Brain pericyte (primary cell): ENCODE measurements at regions not wholly inside any gene's neighbourhood (a gene's known extent, or its start where the extent isn't known, plus 50 kb on each side); places are given as distances from the start of the nearest gene placed in this dataset.
"Not testable (repeated sequence)": the region's sequence is repeated elsewhere in the genome, so short reads cannot be mapped to it uniquely, and the experiment has no call there.

ENCODE experiments used
- DNase-seq: peaks from one replicate; pipeline ENCODE4 v3.0.0-alpha.2; 2012; ENCODE audit warnings: low read depth, low spot score

GRCh38 chr3:33919312-33920120 is 121.1 kb downstream of the PDCD6IP start:
- no peak for DNase-seq

- no peak for DNase-seq
Measured at GRCh38 chr3:33920511-33920910, 122.1 kb downstream of the PDCD6IP start.

- no peak for DNase-seq
Measured at GRCh38 chr3:33921608-33922007, 123.2 kb downstream of the PDCD6IP start.

DNA sequence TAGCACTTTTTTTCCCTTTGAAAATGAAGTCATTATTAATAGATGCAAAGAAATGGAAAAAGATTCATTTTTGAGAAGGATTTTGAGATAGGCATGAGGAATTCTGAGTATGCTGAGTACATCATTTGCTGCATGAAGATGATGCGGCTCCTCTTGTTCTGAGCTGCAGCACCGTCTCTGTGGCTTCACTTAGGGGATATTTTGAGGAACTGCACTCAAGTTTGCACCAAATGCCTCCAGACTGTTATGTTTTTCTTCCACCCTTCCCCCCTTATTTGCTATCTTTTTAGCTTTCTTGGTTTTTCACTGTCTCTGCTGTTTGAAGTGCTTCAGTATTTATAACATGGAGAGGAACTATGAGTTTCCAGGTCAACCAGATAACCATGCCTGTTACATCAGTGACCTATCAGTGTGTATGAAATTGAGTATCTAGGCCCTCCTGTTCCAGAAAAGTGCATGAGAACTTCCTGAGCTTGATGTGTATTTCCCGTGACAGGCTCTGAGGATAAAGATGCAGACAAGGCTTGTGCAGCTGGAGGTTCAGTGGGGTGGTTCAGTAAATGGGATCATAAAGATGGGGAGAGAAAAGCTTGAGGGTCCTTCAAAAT is 128.7 kb downstream of the PDCD6IP start:
- no peak for DNase-seq

GRCh38 chr3:33929813-33930212 is 131.4 kb downstream of the PDCD6IP start:
- DNase-seq = no peak

GRCh38 chr3:33931512-33931911 is 133.1 kb downstream of the PDCD6IP start:
- no peak for DNase-seq

DNA sequence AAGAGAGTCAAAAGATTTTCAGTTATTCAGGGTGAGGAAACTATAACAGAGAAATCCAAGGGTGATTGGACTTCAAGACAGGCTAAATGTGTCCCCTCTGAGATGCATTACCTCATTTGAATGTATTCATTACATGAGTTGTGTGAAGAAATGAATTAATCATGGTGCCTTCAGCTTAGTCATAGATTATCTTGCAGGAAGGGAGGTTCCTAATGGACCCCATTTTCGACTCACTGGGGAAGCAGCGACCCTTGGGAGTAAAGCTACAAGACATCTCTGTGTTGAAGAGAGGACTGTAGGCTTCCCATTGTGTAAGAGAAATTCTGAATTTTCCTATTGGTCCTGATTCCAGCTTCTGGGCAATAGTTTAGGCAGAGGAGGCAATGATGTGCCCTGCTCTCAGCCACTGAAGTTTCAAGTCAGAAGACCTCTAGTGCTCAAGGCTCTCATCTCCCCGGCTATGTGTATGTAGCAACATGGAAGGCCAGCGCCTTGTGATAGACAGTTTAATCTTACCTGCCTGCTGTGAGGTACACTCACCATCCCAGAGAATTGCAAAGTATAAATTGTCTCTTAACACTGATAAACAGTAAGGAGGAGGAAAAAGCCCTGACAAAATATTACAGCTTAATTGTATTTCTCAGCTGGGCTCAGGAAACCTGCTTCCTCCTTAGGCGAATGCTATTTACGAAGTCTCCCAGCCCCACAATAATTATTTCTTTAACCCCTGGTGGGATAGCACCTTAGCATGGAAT is 133.8 kb downstream of the PDCD6IP start:
- no peak for DNase-seq

DNA sequence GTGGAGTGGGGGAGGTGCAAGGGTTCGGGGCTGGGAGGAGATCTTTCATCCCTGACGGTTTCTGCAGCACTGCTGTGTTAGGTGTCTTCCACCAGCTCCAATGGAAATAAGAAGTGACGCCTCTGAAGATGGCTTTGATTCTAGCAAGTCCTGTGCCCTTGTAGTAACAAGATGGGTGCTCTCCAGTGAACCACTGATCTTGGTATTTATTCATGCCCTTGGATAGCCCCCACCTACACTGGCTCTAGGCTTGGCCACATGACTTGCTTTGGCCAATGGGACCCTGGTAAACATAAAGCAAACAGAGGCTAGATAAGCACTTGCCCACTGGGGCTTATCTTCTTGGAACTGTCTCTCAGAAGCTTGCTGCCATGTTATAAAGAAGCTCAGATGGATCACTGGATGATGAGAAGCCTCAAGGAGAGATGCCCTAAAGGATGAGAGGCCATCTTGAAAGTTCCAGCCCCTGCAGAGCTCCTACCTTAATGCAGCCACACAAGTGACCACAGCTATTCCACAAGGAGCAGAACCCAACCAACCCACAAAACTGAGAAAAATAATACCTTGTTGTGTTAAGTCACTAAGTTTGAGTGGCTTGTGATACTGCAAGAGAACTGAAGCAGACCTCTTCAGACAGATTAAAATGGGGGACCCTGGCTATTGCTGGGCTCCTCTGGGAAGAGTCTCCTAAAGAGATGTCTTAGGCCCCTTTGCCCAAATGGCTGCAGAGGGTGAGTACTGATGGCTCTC is 137.9 kb downstream of the PDCD6IP start:
- no peak for DNase-seq

- DNase-seq = no peak
Measured at GRCh38 chr3:33936921-33937525, 138.6 kb downstream of the PDCD6IP start.

GRCh38 chr3:33937628-33938027 is 139.2 kb downstream of the PDCD6IP start:
- DNase-seq = no peak

- no peak for DNase-seq
Measured at GRCh38 chr3:33940149-33940548, 141.7 kb downstream of the PDCD6IP start.

- no peak for DNase-seq
Measured at GRCh38 chr3:33940736-33941135, 142.3 kb downstream of the PDCD6IP start.

- no peak for DNase-seq
Measured at GRCh38 chr3:33941804-33942203, 143.4 kb downstream of the PDCD6IP start.

GRCh38 chr3:33942483-33943150 is 144.2 kb downstream of the PDCD6IP start:
- no peak for DNase-seq

GRCh38 chr3:33943277-33943676 is 144.8 kb downstream of the PDCD6IP start:
- no peak for DNase-seq

DNA sequence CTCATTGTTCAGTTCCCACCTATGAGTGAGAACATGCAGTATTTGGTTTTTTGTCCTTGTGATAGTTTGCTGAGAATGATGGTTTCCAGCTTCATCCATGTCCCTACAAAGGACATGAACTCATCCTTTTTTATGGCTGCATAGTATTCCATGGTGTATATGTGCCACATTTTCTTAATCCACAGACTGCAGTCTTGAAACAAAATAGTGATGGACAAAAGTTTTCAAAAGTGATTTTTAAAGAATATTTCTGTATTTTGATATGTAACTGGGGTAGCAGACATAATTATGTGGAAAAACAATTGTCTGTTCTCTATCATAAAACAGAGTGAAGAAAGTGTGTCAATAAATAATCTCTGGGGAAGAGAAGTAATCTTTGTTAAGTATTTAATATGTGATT is 148.2 kb downstream of the PDCD6IP start:
- not testable (repeated sequence) for DNase-seq

DNA sequence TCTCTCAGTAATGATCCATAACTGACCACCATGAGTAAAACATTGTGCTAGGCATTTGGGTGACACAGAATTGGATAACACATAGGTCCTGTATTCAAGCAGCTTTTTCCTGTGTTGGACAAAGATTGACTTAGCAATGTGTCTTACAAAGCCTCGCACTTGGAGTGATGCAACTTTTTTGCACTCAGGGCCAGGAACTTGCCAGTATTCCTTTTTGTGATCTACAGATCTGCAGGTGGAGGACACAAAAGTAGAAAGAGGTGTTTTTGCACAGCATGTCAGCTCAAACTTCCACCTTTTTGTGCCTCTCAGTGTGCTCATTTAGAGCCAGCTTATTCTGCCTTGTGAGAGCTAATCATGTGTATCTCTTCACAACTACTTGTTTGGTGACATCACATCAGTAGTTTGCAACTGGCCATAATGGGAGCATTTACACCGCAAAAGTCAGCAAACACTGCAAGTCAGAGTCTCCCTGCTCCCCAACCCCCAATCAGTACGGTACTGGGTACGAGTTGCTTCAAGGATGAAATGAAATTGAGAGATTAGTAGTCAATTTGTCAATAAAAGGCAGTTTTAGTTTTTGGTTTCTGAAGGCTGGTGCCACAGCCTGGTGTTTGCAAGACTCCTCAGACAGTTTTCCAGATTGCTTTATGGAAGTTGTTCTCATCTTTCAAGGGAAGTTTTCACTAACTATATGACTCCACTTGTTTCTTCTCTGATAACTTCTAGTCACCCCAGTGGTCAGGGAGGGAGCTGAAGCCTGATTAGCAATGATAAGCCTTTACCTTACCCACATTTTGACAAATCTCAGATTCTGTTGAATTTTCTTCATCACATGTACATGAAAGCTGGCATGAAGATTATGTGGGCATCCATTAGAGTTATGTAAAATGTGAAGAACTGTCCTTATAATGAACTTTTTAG is 149.1 kb downstream of the PDCD6IP start:
- no peak for DNase-seq

DNA sequence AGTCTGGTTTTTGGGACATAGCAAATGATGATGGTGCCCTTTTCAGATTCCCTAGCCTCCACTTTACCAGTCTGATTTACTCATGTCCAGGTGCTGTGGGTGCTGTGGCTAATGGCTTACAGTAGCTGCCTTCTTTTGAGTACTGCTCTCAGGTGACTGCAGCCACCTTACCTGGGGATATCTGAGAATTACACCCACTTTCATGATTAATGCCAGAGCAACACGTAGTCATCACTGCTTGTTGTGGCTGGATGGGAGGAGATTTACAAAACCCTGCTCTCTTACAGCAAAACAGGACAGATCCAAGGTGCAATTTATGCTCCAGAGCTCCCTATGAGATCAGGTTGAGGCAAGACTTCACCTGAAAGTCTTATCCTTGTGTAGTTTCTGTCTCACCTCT is 150.6 kb downstream of the PDCD6IP start:
- no peak for DNase-seq

GRCh38 chr3:33954956-33955355 is 156.5 kb downstream of the PDCD6IP start:
- no peak for DNase-seq

GRCh38 chr3:33956206-33956605 is 157.8 kb downstream of the PDCD6IP start:
- DNase-seq = no peak
